Left renal cortex interstitium (tissue), 4 donors: ENCODE measurements at regions not wholly inside any gene's neighbourhood (a gene's known extent, or its start where the extent isn't known, plus 50 kb on each side); places are given as distances from the start of the nearest gene placed in this dataset.

Experiments used
- DNase-seq, 4 donors: peaks; one replicate each; pipeline ENCODE4 v3.0.0-alpha.2; 2013; ENCODE audit warnings: low read depth in 4 of 4, low spot score in 2 of 4, missing footprints in 1 of 4

DNA sequence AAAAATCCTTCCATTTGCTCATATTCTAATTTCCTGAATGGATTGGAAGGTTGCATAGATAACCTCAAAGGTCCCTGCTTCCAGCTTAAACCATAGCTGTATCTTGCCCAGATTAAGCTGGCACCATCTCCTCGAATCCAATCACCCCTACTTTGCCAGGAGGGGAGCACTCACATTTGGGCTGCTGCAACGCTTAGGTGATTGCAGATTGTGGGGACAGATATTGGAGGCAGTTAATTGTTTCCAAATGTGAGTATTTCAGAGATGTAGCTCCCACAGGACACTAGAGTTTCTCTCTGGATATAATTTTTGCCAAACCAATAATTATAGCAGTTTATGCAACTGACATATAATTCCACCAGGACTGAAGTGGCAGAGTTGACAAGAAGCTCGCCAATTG, 53.5 kb upstream of the ACSL1 start:
- DNase-seq = no peak

- DNase-seq = no peak
Measured at GRCh38 chr4:184882276-184882675, 56.5 kb upstream of the ACSL1 start.

DNA sequence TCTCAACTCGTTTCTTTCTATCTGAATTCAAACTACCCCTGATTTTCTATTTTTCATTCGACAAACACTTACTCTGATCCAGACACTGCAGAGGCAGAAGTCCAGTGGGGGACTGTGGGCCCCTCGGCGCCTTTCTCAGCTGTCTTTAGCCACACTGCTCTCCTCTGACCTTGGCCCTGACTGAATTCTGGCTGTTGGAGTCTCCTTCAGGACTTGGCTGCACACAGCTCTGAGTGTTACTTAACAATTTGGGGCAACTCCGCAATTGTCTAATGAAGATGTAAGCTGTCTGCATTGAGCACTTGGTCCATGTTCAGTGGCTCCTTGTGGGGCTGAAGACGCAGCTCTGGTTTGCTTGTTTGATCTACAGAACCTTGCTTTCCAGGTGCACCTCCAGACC, 57.3 kb upstream of the ACSL1 start:
- DNase-seq = no peak

GRCh38 chr4:184884883-184885282, 59.1 kb upstream of the ACSL1 start:
- DNase-seq = no peak

DNA sequence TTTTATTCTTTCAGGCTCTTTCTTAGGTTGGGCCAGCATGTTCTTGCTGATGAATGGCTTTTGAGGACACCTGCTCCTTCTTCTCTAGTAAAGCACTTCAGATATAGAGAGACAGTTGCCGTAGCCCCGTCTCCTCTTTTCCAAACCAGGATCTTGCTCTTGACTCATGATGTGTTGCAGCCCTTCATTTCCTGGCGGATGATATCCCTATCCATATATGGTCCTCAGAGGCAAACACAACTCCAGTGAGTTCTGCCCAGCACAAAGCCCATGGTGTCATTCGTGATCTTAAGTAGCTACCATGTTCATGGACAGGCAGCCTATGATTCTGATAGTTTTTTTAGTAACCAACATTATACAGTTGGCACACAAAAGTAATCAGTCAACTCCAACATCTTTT, 59.8 kb upstream of the ACSL1 start:
- no peak for DNase-seq

DNA sequence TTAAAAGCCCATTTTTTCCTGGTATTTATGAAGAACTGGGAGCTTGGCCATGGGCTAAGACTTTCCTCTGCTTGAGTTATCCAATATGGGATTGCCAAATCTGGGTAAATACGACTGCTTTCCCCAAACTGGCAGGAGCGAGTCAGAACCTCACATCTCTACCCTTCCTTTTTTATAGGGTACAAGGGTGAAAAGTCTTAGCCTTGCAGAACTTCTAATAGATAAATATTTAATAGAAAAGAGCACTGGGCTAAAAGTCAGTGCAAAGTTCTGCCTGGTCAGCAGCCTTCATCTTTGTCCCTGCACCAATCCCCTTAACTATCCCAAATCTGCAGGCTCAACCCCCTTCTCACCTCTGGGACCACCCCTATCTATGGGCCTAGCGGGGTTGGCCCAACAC, 61.6 kb upstream of the ACSL1 start:
- no peak for DNase-seq

GRCh38 chr4:184887947-184888346, 62.2 kb upstream of the ACSL1 start:
- DNase-seq = no peak

- no peak for DNase-seq
Measured at GRCh38 chr4:184889666-184890335, 64.0 kb upstream of the ACSL1 start.

DNA sequence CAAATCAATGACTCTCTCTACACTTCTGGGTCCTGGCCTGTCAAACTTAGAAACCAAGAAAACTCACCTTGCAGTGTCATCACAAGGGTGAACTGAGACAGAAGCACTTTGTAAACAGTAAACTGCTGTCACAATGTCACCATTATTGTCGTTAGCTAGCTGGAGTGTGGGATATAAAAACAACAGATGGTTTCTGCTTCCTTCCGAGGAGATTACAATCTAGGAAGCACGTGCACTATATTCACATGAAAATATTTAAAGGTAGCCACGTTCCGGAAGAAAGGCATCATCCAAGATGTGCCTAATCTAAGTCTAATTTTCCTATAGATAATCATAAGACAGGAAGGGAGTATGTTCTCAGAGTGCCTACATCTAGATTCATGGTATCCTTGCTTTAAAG, 64.7 kb upstream of the ACSL1 start:
- no peak for DNase-seq

DNA sequence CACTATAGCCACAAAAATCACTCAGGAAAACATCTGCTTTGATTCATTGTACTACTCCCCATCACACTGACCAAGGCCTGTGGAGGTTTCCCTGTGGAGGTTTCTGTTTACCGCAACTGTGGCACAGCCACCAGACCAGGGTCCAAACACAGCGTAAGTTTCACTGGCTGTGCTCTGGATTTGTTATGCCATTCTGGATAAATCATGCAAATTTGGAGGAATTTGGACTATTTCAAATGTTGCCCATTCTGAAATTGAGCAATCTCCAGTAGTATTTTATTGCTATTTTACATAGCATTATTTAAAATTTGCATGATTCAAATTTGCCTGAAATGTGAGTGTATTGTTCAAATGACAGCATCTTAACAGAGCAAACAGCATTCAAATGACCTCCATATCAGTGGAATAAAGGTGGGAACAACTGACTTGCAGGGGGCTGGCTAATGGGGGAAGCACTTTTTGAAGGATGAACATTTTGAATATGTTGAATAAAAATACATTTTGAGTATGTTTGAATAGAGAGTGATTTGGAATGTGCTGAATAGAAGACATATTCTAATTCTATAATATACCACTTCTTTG, 66.1 kb upstream of the ACSL1 start:
- DNase-seq = no peak

DNA sequence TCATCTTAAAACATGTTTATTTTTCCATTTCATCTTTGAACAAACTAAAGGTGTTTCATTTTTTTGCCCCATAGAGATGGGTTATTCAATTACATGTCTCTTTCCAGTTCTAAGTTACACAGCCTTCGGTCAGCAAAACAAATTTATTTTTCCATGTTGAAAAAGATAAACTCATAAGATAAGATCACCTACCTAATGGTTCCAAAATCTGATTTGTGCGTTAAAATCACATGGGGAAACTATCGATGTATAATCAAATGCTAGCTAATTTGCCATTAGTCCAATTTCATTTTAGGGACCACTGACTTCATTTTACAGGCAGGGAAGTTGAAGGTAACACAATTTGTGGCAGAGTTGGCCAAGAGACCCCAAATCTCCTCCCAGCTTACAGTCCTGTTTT, 67.2 kb upstream of the ACSL1 start:
- DNase-seq = no peak

DNA sequence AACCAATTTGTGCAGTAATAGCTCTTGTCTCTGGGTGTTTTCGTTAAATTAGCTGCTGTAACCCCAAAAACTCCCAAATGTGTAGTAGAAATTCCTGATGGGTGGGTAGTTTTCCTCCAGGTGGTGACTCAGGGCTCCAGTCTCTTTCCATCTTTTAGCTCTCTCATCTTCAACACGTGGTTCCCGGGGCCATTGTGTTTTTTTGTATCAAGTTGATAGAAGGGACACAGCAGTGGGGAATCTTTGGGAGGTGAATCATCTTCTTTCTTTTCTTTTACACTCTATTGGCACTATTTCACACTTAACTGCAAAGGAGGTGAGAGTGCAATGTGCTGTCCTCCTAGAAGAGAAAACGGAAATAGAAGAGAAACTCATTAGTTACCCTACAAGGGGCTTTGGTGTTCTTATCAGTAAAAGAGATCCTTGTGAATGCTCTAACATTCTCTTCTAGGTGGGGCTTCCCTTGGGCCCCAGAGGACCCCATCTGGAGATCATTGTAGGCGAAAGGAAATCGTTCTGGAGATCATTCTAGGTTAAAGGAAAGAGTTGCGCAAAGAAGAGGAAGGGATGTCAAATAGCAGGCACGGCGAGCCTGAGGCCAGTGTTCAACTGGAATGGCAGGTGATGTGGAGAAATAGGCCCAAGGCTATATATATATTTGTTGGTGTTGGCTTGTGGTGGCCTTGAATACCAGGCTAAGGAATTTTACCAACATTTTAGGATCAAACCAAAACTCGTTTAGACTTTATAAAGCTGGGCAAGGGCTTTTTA, 68.2 kb upstream of the ACSL1 start:
- DNase-seq = no peak

DNA sequence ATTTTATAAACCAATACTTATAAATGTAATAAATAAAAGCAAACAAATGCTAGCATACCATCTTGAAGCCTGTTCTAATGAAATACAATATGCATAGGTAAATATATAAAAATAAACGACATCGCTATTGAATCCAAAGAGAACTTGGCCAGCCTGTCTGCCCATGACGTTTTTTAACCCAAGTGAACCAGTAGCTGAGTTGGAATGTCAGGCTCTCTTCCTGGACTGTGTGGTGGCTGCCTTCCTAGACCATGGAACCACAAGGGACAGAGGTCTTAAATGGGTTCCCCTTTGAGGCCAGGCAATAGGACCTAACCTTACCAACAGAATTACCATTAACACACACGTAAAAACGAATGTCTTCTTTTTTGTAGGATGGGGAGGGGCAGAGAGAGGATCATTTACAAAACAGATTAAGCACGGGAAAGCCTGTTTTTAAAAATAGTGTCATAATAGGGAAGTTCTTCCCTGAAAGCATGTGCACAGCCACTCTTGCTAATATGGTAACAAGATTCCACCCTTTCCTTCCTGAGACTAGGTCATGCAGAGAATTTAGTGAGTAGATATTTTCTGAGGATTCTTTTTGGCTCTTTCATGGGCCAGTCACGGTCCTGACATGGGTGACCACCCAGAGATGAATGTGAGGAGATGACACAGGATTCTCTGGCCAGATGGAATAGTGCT, 69.4 kb upstream of the ACSL1 start:
- no peak for DNase-seq

DNA sequence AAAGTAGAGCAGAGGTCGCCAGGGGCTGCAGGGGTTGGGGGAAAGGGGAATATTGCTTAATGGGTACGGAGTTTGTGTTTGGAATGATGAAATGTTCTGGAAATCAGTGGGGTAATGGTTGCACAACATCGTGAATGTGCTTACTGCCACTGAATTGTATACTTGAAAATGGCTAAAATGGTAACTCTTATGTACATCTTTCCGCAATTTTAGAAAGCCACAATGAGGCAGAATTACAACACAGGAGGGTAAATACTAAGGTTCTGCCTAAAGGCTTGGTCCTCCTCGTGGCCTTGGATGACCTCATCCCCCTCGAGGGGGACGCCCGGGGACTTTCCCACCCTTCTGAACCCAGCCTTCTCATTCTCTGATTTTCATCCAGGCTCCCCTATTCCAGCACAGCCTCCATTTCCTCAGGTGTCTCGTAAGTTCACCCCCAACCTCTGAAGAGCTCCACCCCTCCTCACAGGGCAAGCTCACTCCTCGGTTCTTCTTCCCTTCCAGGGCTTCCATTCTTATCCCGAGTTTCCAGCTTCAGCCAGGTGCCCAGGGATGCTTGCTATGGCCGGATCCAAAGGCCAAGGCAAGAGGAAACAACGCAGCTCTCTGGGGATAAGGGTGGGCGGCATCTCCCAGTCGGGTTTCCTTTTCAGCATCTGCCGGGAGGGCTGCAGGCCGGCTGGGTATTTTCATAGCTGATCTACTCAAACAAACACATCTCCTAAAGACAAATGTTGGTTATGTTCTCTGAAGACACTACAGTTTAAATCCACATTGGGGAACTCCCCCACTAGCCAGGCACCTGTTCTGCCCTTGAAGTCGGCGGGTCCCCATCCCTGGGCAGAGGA, 71.3 kb upstream of the ACSL1 start:
- DNase-seq = no peak

DNA sequence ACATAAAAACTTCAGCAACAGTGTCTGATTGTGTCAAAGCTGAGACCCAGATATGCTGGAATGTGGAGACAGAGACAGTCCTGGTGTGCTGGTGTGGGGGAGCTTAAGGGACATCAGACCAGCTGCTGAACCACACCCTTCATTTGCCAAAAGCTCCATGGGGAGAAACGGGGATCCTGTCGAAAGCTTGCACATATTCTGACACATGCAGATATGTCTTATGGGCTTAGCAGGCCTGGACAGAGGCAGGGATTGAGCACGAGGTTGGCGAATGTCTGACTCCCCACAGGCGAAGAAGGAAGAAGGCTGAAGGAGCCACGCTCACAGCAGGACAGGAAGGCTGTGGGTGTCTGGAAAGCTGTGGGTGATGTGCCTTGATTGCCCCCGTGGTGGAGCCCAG, 72.1 kb upstream of the ACSL1 start:
- no peak for DNase-seq

DNA sequence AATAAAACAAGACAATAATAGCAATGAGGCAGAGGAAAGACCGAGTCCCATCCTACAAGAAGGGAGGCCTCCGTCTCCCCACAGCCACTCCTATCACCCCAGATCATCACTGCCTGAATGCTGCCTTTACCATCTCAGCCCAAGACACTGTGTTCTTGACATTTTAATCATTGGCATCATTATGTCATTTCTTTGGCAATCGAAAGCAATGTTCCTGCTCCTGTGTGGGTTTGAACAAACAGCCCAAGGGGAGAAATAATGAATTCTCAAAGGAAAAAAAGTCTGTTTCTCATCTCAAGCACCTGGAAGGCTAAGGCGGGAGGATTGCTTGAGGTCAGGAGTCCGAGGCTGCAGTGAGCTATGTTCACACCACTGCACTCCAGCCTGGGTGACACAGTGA, 73.0 kb upstream of the ACSL1 start:
- no peak for DNase-seq

DNA sequence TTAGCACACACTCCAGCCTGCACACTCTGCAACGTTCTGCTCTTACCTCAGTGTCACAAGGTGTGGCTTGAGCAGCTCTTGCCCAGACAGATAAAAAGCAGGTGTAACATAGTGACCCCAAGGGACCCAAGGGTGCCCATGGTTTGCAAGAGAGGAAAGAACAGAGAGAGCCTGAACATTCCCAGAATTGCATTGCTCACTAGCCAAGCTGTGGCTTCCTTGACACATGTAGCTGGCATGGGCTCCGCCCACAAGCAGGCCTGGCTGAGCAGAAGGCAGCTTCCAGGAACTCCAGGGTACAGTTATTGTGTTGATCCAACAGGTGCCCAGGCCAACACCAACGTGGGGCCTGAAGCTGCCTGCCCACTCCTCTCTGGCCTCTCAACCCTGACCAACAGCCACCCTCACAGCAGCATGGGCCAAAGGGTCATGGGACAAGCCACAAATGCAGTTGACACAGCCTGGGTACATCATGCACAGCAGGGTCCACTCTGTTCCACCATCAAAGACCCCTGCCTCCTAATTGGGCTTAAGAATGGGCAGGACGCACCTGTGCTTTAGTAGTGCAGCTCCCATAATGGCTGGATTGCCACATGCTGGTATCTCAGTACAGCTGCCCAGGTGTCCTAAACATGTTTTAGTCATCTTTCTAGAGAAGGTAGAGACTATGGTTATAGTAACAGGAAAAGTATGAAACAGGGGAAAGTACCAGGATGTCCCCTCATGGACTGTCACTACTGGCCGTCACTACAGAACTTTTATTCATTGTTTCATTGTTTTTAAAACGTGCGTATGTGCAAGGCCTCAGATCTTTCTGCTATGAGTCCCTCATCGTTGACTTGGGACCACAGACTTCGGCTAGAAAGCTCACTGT, 73.7 kb upstream of the ACSL1 start:
- no peak for DNase-seq

DNA sequence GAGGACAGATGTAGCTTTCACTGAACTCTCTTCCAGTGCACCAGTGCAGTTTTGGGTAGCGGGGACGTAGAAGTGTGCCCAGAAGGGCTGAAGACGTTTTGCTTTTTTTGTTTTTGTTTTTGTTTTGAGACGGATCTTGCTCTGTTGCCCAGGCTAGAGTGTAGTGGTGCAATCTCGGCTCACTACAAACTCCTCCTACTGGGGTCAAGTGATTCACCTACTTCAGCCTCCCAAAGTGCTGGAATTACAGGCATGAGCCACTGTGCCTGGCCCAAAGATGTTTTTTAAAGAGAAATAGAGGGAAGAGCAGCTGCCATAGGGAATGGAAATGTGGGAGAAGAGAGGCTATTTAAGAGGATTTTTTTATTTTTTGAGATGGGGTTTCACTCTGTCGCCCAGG, 74.4 kb upstream of the ACSL1 start:
- DNase-seq = no peak

DNA sequence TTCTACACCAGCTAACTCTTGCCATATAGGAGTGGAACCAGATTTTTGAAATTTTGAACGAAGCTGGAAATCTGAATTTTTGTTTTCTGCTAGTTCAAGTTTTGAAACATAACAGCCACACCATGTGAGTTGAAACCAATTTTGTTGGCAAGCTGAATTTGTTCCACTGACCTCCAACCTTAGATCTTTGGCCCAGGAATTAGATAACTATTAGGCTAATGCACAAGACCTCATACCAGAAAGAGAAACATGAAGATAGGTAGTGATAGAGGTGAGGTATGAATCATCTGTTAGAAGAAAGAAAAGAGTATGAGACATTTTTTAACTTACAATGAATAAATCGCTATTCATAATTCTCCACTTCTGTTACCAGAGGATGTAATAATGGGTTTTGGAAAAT, 76.8 kb upstream of the ACSL1 start:
- no peak for DNase-seq
